ENCODE measurements at regions not wholly inside any gene's neighbourhood (a gene's known extent, or its start where the extent isn't known, plus 50 kb on each side); places are given as distances from the start of the nearest gene placed in this dataset.

DNA sequence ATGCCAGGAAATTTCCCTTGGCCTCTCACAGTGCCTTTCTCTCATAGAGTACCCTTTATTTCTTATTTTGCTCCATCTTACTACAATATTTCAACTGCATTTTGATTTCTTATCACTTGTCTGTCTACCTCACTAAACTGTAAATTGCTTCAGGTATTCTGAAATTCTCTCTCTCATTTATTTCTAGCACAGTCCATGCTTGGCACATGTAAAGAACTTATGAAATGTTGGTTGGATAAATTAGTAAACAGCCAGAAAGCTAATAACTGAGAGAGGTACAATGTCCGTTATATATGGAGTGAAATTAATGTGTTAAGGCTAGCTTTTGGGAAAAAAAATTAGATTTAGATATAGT is 138.3 kb upstream of the RFC3 start:
- TF ChIP-seq POLR2AphosphoS5 (IDR thresholded peaks at IDR 0.05) (no peak), CTCF (IDR thresholded peaks at IDR 0.05) (no peak)
